ENCODE measurements at regions not wholly inside any gene's neighbourhood (a gene's known extent, or its start where the extent isn't known, plus 50 kb on each side); places are given as distances from the start of the nearest gene placed in this dataset.

- no peaks in the 10 kb centered on the region for H3K9me3 ChIP-seq (ENCODE audit: control insufficient read depth, low read length)
- no peak for DNase-seq
- no peaks in the 10 kb centered on the region for H3K27me3 ChIP-seq (replicated peaks; ENCODE audit: control insufficient read depth, insufficient read depth, low read length, poor library complexity, severe bottlenecking)
- no peak overlapping the region for H3K27ac ChIP-seq (ENCODE audit: insufficient read depth, low read length, poor library complexity, severe bottlenecking)
- no peaks in the 10 kb centered on the region for H3K4me1 ChIP-seq (ENCODE audit: control insufficient read depth, insufficient read depth, low read length, poor library complexity, severe bottlenecking)
- H3K4me3 ChIP-seq (ENCODE audit: insufficient read depth, low read depth, low read length, poor library complexity, severe bottlenecking) = no peak overlapping the region
- no peaks in the 10 kb centered on the region for H3K36me3 ChIP-seq (ENCODE audit: control insufficient read depth, insufficient read depth, low read length)
These were observed 576.8 kb upstream of the TMEM132C start for GRCh38 chr12:127690161-127690560.

GRCh38 chr12:127696963-127697362, 570.0 kb upstream of the TMEM132C start:
- Histone ChIP-seq H3K4me3 (ENCODE audit: insufficient read depth, low read depth, low read length, poor library complexity, severe bottlenecking) (no peak overlapping the region), H3K36me3 (ENCODE audit: control insufficient read depth, insufficient read depth, low read length) (no peaks in the 10 kb centered on the region), H3K27ac (ENCODE audit: insufficient read depth, low read length, poor library complexity, severe bottlenecking) (no peak overlapping the region), H3K9me3 (ENCODE audit: control insufficient read depth, low read length) (no peaks in the 10 kb centered on the region), H3K27me3 (replicated peaks; ENCODE audit: control insufficient read depth, insufficient read depth, low read length, poor library complexity, severe bottlenecking) (no peaks in the 10 kb centered on the region), H3K4me1 (ENCODE audit: control insufficient read depth, insufficient read depth, low read length, poor library complexity, severe bottlenecking) (no peaks in the 10 kb centered on the region)
- no peak for DNase-seq

- Histone ChIP-seq H3K36me3 (ENCODE audit: control insufficient read depth, insufficient read depth, low read length) (no peaks in the 10 kb centered on the region), H3K27me3 (replicated peaks; ENCODE audit: control insufficient read depth, insufficient read depth, low read length, poor library complexity, severe bottlenecking) (no peaks in the 10 kb centered on the region), H3K4me1 (ENCODE audit: control insufficient read depth, insufficient read depth, low read length, poor library complexity, severe bottlenecking) (no peaks in the 10 kb centered on the region), H3K9me3 (ENCODE audit: control insufficient read depth, low read length) (no peaks in the 10 kb centered on the region), H3K27ac (ENCODE audit: insufficient read depth, low read length, poor library complexity, severe bottlenecking) (no peak overlapping the region), H3K4me3 (ENCODE audit: insufficient read depth, low read depth, low read length, poor library complexity, severe bottlenecking) (no peak overlapping the region)
- DNase-seq = no peak
These were observed 563.9 kb upstream of the TMEM132C start for GRCh38 chr12:127703026-127703425.

- Histone ChIP-seq H3K9me3 (ENCODE audit: control insufficient read depth, low read length) (no peaks in the 10 kb centered on the region), H3K27me3 (replicated peaks; ENCODE audit: control insufficient read depth, insufficient read depth, low read length, poor library complexity, severe bottlenecking) (no peaks in the 10 kb centered on the region), H3K27ac (ENCODE audit: insufficient read depth, low read length, poor library complexity, severe bottlenecking) (no peak overlapping the region), H3K4me3 (ENCODE audit: insufficient read depth, low read depth, low read length, poor library complexity, severe bottlenecking) (no peak overlapping the region), H3K36me3 (ENCODE audit: control insufficient read depth, insufficient read depth, low read length) (no peaks in the 10 kb centered on the region), H3K4me1 (ENCODE audit: control insufficient read depth, insufficient read depth, low read length, poor library complexity, severe bottlenecking) (no peaks in the 10 kb centered on the region)
- no peak for DNase-seq
These were observed 555.9 kb upstream of the TMEM132C start for GRCh38 chr12:127711108-127711507.

- Histone ChIP-seq H3K36me3 (ENCODE audit: control insufficient read depth, insufficient read depth, low read length) (no peaks in the 10 kb centered on the region), H3K9me3 (ENCODE audit: control insufficient read depth, low read length) (no peaks in the 10 kb centered on the region), H3K4me3 (ENCODE audit: insufficient read depth, low read depth, low read length, poor library complexity, severe bottlenecking) (no peak overlapping the region), H3K4me1 (ENCODE audit: control insufficient read depth, insufficient read depth, low read length, poor library complexity, severe bottlenecking) (no peaks in the 10 kb centered on the region), H3K27ac (ENCODE audit: insufficient read depth, low read length, poor library complexity, severe bottlenecking) (no peak overlapping the region), H3K27me3 (replicated peaks; ENCODE audit: control insufficient read depth, insufficient read depth, low read length, poor library complexity, severe bottlenecking) (no peaks in the 10 kb centered on the region)
- DNase-seq = no peak
These were observed 554.4 kb upstream of the TMEM132C start for GRCh38 chr12:127712561-127712960.

GRCh38 chr12:127716166-127716565, 550.8 kb upstream of the TMEM132C start:
- H3K4me3 ChIP-seq (ENCODE audit: insufficient read depth, low read depth, low read length, poor library complexity, severe bottlenecking) = no peak overlapping the region
- no peaks in the 10 kb centered on the region for H3K4me1 ChIP-seq (ENCODE audit: control insufficient read depth, insufficient read depth, low read length, poor library complexity, severe bottlenecking)
- H3K36me3 ChIP-seq (ENCODE audit: control insufficient read depth, insufficient read depth, low read length) = no peaks in the 10 kb centered on the region
- H3K27me3 ChIP-seq (replicated peaks; ENCODE audit: control insufficient read depth, insufficient read depth, low read length, poor library complexity, severe bottlenecking) = no peaks in the 10 kb centered on the region
- no peaks in the 10 kb centered on the region for H3K9me3 ChIP-seq (ENCODE audit: control insufficient read depth, low read length)
- no peak overlapping the region for H3K27ac ChIP-seq (ENCODE audit: insufficient read depth, low read length, poor library complexity, severe bottlenecking)
- DNase-seq = no peak

- H3K4me1 ChIP-seq (ENCODE audit: control insufficient read depth, insufficient read depth, low read length, poor library complexity, severe bottlenecking) = no peaks in the 10 kb centered on the region
- no peaks in the 10 kb centered on the region for H3K27me3 ChIP-seq (replicated peaks; ENCODE audit: control insufficient read depth, insufficient read depth, low read length, poor library complexity, severe bottlenecking)
- H3K4me3 ChIP-seq (ENCODE audit: insufficient read depth, low read depth, low read length, poor library complexity, severe bottlenecking) = no peak overlapping the region
- no peak for DNase-seq
- H3K36me3 ChIP-seq (ENCODE audit: control insufficient read depth, insufficient read depth, low read length) = no peaks in the 10 kb centered on the region
- no peak overlapping the region for H3K27ac ChIP-seq (ENCODE audit: insufficient read depth, low read length, poor library complexity, severe bottlenecking)
- H3K9me3 ChIP-seq (ENCODE audit: control insufficient read depth, low read length) = no peaks in the 10 kb centered on the region
These were observed 549.7 kb upstream of the TMEM132C start for GRCh38 chr12:127717278-127717677.

- no peak overlapping the region for H3K4me3 ChIP-seq (ENCODE audit: insufficient read depth, low read depth, low read length, poor library complexity, severe bottlenecking)
These were observed 546.6 kb upstream of the TMEM132C start for GRCh38 chr12:127720334-127720733.

GRCh38 chr12:127722611-127723010, 544.4 kb upstream of the TMEM132C start:
- Histone ChIP-seq H3K9me3 (ENCODE audit: control insufficient read depth, low read length) (no peaks in the 10 kb centered on the region), H3K4me1 (ENCODE audit: control insufficient read depth, insufficient read depth, low read length, poor library complexity, severe bottlenecking) (no peaks in the 10 kb centered on the region), H3K4me3 (ENCODE audit: insufficient read depth, low read depth, low read length, poor library complexity, severe bottlenecking) (no peak overlapping the region), H3K27ac (ENCODE audit: insufficient read depth, low read length, poor library complexity, severe bottlenecking) (no peak overlapping the region), H3K27me3 (replicated peaks; ENCODE audit: control insufficient read depth, insufficient read depth, low read length, poor library complexity, severe bottlenecking) (no peaks in the 10 kb centered on the region), H3K36me3 (ENCODE audit: control insufficient read depth, insufficient read depth, low read length) (no peaks in the 10 kb centered on the region)
- no peak for DNase-seq

More at GRCh38 chr12:127720334-127720733, 546.6 kb upstream of the TMEM132C start:
- Histone ChIP-seq H3K27ac (ENCODE audit: insufficient read depth, low read length, poor library complexity, severe bottlenecking) (no peak overlapping the region), H3K4me1 (ENCODE audit: control insufficient read depth, insufficient read depth, low read length, poor library complexity, severe bottlenecking) (no peaks in the 10 kb centered on the region), H3K9me3 (ENCODE audit: control insufficient read depth, low read length) (no peaks in the 10 kb centered on the region), H3K36me3 (ENCODE audit: control insufficient read depth, insufficient read depth, low read length) (no peaks in the 10 kb centered on the region), H3K27me3 (replicated peaks; ENCODE audit: control insufficient read depth, insufficient read depth, low read length, poor library complexity, severe bottlenecking) (no peaks in the 10 kb centered on the region)
- no peak for DNase-seq

- DNase-seq = no peak
- Histone ChIP-seq H3K4me3 (ENCODE audit: insufficient read depth, low read depth, low read length, poor library complexity, severe bottlenecking) (no peak overlapping the region), H3K4me1 (ENCODE audit: control insufficient read depth, insufficient read depth, low read length, poor library complexity, severe bottlenecking) (no peaks in the 10 kb centered on the region), H3K27ac (ENCODE audit: insufficient read depth, low read length, poor library complexity, severe bottlenecking) (no peak overlapping the region), H3K27me3 (replicated peaks; ENCODE audit: control insufficient read depth, insufficient read depth, low read length, poor library complexity, severe bottlenecking) (no peaks in the 10 kb centered on the region), H3K9me3 (ENCODE audit: control insufficient read depth, low read length) (no peaks in the 10 kb centered on the region), H3K36me3 (ENCODE audit: control insufficient read depth, insufficient read depth, low read length) (no peaks in the 10 kb centered on the region)
These were observed 543.7 kb upstream of the TMEM132C start for GRCh38 chr12:127723251-127723650.

All from effector memory CD4-positive, alpha-beta T cell (primary cell).